ENCODE measurements at regions not wholly inside any gene's neighbourhood (a gene's known extent, or its start where the extent isn't known, plus 50 kb on each side); places are given as distances from the start of the nearest gene placed in this dataset.
"Not testable (repeated sequence)": the region's sequence is repeated elsewhere in the genome, so short reads cannot be mapped to it uniquely, and the experiment has no call there.

GRCh38 chr4:77451530-77451929 is 154.1 kb upstream of the CXCL13 start:
- DNase-seq: no peak

GRCh38 chr4:77452117-77452516 is 153.5 kb upstream of the CXCL13 start:
- not testable (repeated sequence) for DNase-seq

- no peak for DNase-seq
Measured at GRCh38 chr4:77453911-77454310, 151.7 kb upstream of the CXCL13 start.

DNA sequence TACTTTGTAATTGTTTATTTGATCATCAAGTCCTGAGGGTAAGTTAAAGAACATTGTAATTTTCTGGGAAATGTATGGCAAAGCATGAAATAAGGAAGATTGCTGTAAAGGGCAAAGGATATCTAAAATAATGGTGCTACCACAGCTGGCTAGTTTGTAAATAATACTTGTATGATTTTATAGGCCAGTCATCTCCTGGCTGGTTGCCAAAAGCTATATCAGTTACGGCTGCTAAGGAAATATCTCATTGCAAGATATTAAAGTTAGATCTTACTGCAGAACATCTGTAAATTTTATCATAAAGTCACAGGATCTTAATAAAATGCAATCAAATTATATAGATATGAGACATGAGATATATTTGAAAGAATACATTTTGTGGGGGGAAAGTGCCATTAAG is 150.8 kb upstream of the CXCL13 start:
- DNase-seq: no peak

GRCh38 chr4:77464100-77464499 is 141.5 kb upstream of the CXCL13 start:
- not testable (repeated sequence) for DNase-seq

GRCh38 chr4:77465271-77465670 is 140.3 kb upstream of the CXCL13 start:
- no peak for DNase-seq

DNA sequence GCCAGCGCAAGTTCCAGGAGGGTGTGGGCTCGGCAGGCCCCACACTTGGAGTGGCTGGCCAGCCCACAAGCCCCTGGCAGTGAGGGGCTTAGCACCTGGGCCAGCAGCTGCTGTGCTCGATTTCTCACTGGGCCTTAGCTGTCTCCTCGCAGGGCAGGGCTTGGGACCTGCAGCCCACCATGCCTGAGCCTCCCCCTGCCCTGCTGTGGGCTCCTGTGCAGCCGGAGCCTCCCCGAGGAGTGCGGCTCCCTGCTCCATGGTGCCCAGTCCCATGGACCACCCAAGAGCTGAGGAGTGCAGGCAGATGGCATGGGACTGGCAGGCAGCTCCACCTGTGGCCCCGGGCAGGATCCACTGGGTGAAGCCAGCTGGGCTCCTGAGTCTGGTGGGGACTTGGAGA is 139.2 kb upstream of the CXCL13 start:
- no peak for DNase-seq

GRCh38 chr4:77471821-77472495 is 133.7 kb upstream of the CXCL13 start:
- DNase-seq: no peak

- no peak for DNase-seq
Measured at GRCh38 chr4:77473509-77473908, 132.1 kb upstream of the CXCL13 start.

- no peak for DNase-seq
Measured at GRCh38 chr4:77481856-77482255, 123.8 kb upstream of the CXCL13 start.

DNA sequence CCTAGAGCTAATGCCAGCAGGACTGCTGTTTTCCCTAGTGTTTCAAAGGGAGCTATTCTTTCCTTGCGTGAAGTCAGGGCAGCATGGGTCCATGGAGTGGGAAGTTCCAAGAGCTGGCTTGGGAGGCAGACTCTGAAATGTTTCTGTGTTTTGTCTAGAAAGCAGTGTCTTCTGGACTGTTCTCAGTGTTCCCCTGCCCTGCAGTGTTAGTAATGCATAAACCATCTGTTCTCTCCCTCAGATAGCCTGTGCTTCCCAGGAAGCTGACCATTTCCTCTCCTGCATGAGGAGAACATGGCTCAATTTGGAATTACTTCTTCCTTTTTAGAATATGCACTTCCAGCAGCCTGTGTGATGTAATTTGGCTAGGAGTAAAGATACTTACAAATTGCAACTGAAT is 116.7 kb upstream of the CXCL13 start:
- DNase-seq: no peak

- no peak for DNase-seq
Measured at GRCh38 chr4:77493120-77493752, 112.4 kb upstream of the CXCL13 start.

DNA sequence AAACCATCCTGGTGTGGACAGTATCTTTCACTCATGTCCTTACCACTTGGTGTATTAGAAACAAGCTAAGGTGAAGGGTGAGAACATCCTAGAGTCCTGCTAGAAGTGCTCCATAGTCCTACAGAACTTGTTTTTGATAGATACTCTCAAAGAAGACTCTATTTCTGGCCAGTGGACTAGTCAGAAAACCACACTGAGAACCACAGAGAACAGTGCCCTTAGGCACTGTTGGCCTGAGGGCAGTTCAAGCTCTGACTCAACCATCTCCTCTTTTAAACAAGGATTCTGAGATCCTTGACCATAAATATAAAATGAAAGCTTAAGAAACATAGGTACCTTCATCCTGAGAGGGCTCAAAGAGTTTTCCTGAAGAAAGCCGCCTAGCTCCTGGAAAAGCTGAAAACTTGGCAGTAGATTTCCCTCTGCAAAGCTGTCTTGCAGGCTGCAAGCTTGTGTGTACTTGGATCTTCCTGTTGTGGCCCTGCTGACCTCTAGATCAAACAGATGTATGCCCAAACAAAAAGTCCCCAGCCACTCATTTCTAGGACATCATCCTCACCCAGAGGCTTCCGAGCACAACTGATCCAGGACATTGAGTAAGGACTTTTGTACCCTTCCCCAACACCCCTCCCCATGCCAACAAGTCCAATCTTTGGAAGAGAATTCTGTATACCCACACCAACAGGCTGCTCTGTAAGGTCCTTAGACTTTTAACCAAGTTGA is 111.6 kb upstream of the CXCL13 start:
- no peak for DNase-seq

DNA sequence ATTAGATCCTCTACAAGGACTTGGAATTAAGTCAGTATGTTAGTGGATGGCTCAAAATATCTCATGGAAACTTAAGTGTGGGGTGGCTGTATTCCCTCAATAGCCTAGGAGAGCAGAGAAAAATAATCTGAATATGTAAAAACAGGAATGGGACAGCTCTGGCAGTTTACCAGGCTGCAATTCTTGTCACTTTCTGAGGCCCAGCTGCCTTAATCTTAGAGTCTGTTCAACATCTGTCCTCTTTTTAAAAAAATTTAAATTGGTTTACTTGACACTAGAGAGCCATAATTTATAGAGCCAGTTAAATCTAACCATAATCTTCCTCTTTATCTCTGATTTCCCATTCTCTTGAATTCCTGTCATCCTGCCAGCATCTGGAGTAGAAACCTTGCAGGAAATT is 109.2 kb upstream of the CXCL13 start:
- DNase-seq: no peak

DNA sequence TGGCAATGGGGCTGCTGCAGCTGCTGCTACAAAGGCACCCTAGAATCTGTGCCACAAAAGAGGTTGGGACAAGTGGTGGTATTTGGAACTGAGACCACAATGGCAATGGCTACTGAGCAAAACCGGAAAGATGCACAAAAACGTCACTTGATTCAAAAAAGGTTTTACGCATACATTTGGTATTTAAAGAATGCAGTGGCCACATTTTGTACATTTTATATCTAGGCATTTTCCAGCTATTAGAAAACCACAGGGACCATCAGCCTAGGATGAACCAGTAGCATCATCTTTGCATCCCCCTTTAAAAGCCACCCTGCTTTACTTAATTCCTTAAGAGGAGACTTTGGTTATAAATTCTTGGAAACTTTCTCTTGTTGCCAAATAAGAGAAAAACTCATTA is 104.8 kb upstream of the CXCL13 start:
- DNase-seq: no peak

DNA sequence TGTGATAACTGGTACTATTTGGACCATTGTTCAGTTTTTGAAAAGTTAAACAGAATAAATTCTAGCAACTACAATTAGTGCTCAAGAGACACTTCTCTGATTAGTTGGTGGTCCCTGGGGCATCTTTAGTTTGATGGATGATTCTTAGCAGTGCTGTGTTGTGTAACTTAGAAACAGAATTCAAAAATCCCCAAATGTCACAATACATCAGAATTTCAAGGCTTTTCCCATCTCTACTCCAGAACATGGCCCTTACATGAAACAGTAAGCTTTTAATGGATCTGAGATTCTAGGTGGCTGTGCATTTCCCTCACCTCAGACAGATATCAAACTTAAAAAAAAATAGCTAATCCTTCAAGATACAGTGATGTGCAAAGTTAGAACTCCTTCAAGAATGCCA is 104.4 kb upstream of the CXCL13 start:
- no peak for DNase-seq

DNA sequence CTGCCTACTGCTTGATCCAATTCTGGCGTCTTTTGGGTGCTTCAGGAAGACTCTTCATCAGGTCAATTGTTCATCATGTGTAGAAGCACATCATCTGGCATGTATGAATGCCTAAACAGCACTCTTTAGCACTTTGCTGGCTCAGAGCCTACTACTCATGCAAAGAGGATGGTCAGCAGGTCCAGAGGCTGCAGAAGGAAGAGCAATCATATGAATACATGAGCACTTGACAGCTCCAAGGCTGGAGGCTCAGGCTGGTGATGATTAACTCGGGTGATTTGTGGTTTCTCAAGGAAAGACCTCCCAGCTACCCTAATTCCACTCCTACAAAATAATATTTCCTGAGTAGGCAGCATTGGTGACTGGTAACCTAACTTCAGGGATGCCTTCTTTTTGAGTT is 103.8 kb upstream of the CXCL13 start:
- no peak for DNase-seq

GRCh38 chr4:77504407-77504806 is 101.2 kb upstream of the CXCL13 start:
- no peak for DNase-seq

- DNase-seq: no peak
Measured at GRCh38 chr4:77505275-77505957, 100.2 kb upstream of the CXCL13 start.

GRCh38 chr4:77505958-77506319 is 99.7 kb upstream of the CXCL13 start:
- DNase-seq: no peak

GRCh38 chr4:77510367-77510766 is 95.3 kb upstream of the CXCL13 start:
- DNase-seq: no peak

DNA sequence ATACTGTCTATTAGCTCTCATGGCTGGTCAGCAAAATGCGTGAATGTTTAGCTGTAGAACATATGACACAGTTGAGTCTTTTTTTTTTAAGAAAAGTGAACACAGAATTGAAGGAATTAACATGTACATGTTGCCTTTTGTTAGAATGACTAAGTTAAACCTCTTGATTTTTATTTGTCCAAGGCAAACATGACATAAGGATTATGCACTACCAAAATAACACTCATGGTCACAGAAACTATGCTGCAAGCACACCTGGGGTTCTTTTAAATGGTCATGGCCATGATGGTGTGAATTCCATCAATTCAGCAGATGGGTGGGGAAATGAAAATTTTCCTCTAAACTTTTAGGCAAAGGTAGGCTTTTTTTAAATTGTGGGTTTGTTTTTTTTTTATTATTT is 80.1 kb upstream of the CXCL13 start:
- DNase-seq: no peak

DNA sequence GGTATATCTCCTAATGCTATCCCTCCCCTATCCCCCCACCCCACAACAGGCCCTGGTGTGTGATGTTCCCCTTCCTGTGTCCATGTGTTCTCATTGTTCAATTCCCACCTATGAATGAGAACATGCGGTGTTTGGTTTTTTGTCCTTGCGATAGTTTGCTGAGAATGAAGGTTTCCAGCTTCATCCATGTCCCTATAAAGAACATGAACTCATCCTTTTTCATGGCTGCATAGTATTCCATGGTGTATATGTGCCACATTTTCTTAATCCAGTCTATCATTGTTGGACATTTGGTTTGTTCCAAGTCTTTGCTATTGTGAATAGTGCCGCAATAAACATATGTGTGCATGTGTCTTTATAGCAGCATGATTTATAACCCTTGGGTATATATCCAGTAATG is 77.7 kb upstream of the CXCL13 start:
- not testable (repeated sequence) for DNase-seq

GRCh38 chr4:77538144-77538543 is 67.5 kb upstream of the CXCL13 start:
- no peak for DNase-seq

All from central memory CD4-positive, alpha-beta T cell (primary cell).